NCI-H1417 treated with DMSO at 0.1 percent for 48 hours (cell line): ENCODE measurements at regions not wholly inside any gene's neighbourhood (a gene's known extent, or its start where the extent isn't known, plus 50 kb on each side); places are given as distances from the start of the nearest gene placed in this dataset.

ENCODE experiments used
- DNase-seq: peaks from one replicate; lab custom pipeline; 2025; lab: John Stamatoyannopoulos, UW

DNA sequence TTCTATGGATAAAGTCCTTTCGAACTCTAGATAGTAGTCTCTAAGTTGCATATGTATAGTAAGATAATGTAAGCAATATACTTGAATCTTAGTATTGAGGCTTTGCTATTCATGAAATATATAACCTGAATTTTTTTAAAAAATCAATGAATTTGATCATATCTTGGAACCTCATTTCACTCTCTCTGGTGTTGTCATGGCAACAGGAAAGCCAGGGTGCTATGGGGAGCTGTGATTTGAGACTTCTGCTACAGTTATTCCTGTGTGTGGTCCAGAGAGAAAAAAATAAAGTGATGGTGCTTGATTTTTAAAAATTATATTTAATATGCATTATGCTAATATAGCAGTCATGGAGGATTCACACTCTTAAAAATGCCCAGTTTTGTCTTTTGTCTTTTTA, 508.0 kb downstream of the SNAPC1 start:
- no peak for DNase-seq

DNA sequence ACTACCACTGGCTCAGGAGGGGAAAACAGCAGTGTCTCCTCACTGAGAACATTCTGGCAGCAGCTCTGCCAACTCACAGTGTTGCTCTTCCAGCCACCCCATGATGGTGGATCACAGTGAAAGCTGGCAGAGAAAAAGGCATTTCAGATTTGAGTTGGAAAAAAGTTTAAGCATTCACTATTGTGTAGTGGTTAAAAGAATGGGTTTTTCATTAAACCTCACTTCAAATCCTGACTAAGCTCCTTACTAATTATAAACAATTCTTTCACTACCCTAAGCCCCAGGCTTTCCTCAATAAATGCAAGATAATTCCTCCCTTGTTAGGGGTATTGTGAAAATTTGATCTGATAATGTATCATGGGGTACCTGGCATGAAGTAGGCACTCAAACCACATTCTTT, 518.1 kb downstream of the SNAPC1 start:
- no peak for DNase-seq

DNA sequence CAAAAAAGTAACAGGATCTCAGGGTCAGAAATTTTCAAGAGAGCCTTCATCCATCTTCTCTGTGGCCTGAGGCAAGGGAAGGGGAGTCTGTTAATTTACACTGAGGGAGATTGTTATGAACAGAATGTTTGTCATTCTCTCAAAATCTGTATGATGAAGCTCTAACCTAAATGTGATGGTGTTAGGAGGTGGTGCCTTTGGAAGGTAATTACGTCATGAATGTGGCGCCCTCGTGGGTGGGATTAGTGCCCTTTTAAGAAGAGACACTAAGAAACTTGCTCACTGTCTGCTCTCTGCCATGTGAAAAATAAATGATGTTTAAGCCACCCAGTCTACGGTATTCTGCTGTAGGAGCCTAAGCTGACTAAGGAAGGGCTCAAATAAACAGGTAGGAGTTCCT, 521.6 kb downstream of the SNAPC1 start:
- DNase-seq = no peak

DNA sequence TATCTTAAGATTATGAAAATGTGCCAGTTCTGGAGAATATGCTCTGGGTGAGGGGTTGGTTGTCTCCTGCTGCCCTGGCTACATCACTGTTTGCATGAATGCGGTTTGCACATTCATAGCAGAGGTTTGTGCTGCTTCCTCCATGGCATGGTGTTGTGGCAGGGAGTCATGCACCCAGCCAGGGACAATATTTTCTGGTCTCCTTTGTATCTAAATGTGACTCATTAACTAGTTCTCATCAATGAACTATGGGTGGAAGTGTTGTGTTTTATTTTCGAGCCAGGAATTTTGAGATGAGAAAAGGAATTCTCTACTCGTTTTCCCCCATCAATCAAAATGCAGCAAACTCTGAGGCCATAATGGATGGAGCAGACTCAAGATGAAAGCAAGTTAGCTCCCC, 527.3 kb downstream of the SNAPC1 start:
- no peak for DNase-seq

DNA sequence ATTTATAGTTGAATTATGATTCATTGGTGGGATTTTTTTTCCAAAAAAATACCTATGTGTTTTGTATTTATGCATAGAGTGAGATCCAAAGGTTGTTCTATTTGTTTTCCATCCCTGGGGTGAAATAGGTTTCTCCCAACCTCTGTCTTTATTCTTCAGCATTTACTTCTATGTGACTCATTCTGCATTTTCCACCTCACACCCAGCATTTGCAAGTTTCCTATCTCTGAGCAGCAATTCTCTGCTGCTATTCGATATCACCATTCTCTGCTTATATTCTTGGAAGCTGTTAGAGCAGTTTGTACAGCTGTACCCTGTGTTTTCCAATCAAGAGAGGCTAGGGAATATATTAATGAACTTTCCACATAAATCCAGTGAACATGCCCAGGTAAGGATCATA, 538.9 kb downstream of the SNAPC1 start:
- DNase-seq = no peak

DNA sequence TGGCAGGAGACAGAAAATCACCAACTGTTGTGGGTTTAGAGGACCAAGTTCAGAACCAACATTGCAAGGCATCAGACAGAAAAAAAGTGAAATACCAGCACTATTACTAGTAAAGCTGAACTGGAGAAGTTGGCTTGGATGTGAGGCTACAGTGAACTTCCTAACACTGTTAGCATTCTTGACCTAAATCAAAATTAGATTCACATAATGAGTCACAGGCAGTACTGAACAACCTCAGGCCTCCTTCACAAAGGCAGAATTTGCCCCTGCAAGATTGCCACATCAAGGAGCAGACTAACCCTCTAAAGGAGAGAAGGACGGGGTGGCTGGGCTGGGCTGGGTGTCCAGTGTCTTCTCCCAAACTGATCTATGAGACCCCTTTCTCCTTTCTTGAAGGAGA, 539.7 kb downstream of the SNAPC1 start:
- no peak for DNase-seq

DNA sequence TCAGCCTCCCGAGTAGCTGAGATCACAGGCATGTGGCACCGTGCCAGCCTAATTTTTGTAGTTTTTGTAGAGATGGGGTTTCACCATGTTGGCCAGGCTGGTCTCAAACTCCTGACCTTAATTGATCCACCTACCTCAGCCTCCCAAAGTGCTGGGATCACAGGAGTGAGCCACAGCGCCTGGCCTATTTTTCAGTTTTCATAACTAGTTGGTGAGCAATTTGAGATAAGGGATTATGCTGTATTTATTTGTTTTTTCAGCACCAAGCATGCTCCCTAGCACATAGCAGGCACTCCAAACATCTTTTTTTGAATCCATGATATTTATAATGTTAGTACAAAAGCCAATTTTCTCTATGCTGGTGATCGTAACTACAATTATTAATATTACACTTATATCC, 541.2 kb downstream of the SNAPC1 start:
- no peak for DNase-seq

DNA sequence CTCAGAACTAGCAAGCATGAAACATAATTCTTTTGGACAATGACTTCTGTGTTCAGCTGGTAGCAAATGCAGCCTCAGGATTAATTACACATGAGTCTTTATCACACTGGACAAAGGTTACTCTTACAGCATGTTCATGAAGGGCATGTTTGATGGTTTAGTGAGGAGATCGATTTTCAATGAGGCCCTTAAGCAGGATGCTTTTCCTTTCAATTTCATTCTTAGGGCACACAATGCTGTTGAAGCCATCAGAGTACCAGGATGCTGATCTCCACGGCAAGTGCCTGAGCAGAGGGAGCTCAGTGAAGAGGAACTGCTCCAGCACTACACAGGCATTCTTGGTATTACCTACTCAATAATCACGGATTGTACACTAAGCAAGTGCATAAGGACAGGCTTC, 542.0 kb downstream of the SNAPC1 start:
- DNase-seq = no peak

DNA sequence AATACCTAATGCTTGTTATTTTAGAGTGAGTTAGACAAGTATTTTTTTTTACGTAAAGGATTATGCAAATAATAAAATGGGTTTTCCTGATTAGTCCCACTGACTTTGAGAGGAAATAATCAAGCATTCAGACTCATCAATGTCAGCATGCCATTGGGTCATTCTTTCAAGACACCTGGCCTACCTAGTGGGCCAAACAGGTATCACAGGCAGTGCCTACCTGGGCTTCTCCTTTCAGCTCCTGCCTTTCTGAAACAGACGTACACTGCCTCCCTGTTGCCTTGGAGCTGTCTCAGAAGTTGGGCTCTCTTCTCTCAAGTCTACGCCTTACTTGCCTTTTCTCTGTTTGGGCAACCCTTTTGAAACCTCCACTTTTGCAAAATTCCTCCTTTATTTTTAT, 545.6 kb downstream of the SNAPC1 start:
- DNase-seq = no peak

DNA sequence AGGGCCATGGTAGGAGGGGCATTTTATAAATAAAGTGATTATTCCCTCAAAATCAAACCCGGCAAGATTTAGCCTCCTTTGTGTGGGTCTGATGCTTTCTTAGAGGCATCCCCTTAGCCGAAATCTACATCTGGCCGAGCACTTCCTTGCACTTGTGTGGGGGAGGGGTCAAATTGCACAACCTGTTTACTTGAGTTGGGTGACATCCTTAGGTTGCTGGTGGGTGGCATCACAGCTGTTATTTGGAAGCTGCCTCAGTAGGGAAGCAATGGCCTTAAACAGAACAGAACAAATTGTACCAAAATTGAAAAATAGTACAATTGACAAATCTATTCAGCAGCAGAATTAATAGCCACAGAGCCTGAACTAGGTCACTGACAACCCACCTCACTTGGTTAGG, 546.1 kb downstream of the SNAPC1 start:
- no peak for DNase-seq

DNA sequence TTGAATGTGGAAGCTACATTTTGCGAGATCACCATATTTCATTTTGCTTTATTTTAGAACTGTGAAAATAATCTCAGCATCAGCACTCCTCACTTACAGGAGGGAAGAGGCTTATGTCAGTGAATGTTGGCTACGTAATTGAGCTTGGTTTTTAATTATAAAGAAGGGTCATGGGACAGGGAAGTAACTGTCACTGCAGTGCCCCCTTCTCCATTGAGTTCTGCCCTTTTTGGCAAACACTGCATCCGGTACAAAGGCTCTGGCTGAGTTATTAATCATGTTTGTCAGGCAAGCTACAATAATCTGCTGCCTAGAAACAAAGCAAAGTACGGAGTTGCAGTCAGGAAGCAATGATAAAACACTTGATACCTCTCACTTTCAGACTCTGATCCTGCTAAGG, 546.7 kb downstream of the SNAPC1 start:
- no peak for DNase-seq

DNA sequence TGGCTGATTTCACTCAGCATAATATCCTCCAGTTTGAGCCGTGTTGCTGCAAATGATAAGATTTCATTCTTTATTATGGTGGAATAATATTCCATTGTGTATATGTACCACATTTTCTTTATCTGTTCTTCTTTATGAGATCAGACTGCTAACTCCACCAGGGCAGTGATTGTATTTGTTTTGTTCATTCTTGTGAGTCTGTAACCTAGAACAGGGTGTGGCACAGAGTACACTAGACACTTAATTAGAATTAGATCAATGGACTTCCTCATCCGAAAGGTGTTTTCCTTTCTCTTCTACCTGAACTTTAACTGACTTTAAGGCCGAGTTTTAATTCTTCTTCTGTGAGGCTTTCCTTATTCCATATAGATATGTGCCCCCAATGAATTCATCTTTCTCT, 551.0 kb downstream of the SNAPC1 start:
- no peak for DNase-seq

DNA sequence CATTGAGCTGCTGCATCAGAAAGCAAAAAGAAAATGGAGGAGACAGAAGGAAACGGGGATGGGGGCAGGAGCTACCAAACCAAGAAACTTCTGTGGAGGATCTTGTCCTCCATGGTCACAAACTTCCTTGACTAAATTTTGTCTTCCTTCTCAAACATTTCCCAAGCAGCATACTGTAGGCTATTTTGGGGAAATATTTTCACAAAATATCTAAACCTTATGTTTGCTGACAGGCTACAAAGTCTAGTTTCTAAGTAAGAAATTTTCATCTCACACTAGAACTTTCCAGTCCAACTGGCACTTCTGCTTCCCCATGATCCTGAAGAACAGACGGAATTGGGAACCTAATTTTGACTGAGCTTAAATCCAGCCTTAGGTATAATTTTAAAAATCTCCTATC, 552.0 kb downstream of the SNAPC1 start:
- DNase-seq = no peak

DNA sequence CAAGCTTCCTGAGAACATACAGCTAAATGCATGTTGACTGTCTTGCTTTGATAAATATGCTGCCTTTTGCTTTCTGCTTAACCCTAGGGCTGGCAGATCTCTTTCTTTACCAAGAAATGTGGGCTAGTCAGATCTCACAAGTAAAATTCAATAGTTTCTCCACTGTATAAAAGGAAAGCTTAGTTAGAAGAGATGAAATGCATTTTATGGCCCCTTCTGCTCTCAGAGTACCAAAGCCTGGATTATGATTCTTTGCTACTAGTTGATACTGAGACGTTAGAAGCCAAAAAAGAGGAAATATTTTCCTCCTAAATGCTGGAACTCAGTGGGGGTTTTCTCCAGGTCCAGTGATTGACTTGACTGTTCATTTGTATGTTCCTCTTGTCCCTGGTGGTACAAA, 552.7 kb downstream of the SNAPC1 start:
- DNase-seq = no peak

DNA sequence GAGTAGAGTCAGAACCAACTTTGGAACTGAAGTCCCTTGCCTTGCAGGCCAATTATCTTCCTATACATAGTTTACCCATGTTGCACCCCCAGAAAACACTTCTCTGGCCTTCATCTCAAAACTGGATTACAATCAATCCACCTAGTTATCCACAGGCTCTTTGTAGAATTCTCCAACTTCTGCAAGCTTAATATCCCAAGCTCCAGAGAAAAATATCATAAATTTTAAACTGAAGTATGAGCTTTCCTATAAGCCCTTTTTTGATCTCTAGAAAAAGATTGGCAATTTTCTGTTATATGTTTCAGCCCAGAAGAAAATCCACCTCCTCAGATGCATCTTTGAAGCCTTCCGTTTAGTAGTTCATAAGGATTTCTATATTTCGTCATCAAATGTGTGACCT, 553.4 kb downstream of the SNAPC1 start:
- DNase-seq = no peak

DNA sequence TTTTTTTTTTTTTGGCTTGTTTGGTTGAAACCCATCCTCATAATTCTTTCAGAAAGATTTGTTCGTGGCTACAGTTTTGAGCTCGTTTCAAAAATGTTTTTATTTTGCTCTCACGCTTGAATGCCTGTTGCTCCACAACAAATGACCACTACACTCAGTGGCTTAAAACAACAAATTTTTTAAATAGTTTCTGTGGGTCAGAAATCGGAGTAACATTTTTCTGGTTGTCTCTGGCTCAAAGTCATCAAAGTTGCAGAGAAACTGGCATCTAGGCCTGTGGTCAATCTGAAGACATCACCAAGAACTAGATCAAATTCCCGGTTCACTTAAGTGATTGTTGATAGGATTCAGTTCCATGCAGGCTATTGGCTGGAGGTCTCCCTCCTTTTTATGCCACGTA, 560.0 kb downstream of the SNAPC1 start:
- no peak for DNase-seq

DNA sequence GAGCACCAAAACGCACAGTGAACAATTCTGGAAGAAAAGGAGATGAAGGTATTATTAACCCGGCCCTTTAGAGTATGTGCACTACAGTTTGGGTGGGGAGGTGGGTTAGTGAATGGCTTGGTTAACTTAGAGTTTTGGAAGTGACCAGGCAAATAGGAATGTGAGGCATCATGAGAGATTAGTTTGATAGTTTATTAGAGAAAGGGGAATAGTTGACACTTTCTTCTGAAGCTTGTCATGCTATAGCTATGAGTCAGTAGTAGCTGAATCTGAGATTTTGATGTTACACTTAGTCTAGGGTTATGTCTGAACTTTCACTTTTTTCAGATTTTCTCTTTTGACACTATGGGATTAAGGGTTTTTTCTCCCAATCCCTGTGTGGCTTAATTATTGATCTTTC, 567.2 kb downstream of the SNAPC1 start:
- no peak for DNase-seq

DNA sequence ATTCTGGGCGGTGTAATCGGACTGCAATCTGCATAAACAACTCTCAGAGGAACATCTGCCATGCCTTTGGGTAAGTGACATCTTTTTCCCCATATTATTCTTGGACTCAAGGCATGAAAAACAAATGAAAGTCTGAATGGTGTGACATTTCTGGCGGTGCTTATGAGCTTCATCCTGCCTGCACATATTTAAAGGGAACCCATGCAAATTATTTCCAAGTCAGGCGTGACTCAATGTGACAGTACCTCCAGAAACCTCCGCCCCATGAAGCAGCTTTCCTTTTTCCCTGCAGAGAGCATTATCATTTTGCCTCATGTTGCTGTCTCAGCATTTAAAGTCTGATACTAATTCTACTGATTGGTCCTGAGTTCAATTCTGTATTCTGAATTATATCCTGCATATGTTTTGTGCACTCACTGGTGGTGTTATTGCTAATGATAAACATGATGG, 585.4 kb downstream of the SNAPC1 start:
- no peak for DNase-seq

DNA sequence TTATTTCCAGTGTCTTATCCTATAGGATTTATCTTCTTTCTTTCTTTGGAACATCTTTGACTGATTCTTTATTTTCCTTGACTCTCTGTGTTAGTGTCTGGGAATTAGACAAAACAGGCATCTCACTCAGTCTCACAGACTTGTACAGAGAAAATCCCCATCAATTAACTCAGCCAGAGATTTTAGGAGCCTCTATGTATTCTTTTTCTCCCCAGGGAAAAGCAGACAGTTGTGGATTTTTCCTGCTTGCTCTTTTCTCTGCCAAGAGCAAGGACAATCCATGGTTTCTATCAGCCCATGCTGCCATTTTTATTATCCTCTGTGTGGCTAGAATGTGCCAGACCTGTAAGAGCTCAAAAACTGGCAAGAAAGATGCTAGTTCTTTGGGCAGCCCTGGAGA, 595.1 kb downstream of the SNAPC1 start:
- DNase-seq = no peak

DNA sequence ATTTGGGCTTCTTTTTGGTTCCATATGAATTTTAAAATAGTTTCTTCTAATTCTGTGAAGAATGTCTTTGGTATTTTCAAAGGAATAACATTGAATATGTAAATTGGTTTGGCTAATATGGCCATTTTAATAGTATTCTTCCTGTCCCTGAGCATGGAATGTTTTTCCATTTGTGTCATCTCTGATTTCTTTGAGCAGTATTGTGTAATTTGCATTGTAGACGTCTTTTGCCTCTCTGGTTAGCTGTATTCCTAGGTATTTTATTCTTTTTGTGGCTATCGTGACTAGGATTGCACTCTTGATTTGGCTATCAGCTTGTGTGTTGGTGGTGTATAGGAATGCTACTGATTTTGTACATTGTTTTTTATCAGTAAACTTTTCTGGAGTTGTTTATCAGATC, 601.9 kb downstream of the SNAPC1 start:
- no peak for DNase-seq

DNA sequence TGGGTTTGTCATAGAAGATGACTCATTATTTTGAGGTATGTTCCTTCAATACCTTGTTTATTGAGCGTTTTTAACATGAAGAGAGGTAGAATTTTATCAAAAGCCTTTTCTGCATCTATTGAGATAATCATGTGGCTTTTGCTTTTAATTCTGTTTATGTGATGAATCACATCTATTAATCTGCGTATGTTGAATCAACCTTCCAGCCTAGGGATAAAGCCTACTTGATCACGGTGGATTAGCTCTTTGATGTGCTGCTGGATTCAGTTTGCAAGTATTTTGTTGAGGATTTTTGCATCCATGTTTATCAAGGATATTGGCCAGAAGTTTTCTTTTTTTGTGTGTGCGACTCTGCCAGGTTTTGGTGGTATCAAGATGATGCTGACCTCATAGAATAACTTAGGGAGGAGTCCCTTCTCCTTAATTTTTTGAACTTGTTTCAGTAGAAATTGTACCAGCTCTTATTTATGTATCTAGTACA, 602.6 kb downstream of the SNAPC1 start:
- DNase-seq = no peak

DNA sequence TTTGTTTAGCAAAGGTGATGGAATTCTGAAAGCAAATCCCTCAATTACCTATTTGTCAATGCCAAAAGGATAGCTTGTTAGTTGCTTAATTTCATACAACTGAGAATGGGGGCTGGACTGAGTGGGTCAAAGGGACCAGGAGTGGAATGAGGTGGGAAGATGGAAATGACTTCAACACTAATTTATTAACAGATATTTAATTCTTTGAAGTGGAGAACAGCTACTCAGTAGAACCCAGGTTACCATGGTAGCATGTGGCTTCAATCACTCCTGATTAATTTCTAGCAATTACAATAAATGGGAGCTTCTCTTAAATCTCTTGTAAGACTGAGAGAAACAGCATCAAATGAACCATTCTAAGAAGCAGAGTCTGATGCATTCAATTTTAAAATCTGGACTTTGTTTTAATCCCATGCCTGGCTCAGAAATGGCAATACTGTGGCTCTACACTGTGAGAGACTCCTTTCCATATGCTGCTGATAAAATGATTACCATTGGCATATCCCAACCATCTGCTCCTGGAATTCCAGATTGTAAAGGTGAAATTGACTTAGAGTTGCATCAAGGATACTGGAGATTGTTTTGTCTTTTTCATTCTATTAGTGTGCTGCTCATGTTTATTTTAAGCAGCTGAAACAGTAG, 607.8 kb downstream of the SNAPC1 start:
- DNase-seq = no peak

DNA sequence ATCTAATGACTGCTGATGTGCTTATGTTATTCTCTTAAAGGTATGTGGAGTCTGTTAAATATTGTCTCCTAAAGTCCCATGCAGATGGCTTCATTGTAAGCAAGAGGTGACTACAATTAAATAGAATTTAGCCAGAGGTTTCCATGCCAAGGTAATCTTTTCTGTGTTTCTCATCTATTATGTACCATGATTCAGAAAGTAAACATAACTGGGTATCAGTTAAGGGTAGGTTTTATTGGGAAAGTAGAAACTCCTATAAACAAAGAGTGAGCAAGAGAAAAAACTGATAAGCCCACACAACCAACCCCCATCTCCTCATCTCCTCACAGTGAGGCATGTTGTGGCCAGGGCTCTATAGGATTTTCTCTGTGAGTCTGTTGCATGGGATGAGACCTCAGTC, 611.7 kb downstream of the SNAPC1 start:
- no peak for DNase-seq

DNA sequence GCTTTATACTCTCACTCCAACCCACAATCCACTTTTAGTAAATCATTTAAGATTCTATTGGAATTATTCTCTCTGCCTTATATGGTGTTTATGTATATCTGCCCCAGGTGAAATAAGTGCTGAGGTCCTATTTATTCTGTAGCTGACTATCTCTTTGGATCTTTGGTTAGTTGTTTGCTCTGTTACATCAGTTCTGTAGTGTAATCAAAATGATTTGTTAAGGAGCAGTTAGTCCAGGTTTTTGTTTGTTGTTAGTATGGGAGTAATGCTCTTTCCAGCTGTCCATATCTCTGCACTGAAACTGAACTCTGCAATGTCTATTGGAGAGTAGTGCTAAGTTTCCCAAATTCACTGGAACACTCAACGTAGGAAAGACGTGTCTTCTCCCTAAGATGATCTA, 615.8 kb downstream of the SNAPC1 start:
- DNase-seq = no peak
